ENCODE measurements at regions not wholly inside any gene's neighbourhood (a gene's known extent, or its start where the extent isn't known, plus 50 kb on each side); places are given as distances from the start of the nearest gene placed in this dataset.
"Not testable (repeated sequence)": the region's sequence is repeated elsewhere in the genome, so short reads cannot be mapped to it uniquely, and the experiment has no call there.

- no peak for TF ChIP-seq CTCF (IDR thresholded peaks at IDR 0.05; ENCODE audit: insufficient read depth, low read depth, low read length, missing control alignments)
- DNase-seq (ENCODE audit: low read depth): peak; percentile 53
- no peak overlapping the region for H3K4me3 ChIP-seq (ENCODE audit: low read length)
These were observed 173.6 kb upstream of the MED14 start for GRCh38 chrX:40908857-40909475.

- no peak for TF ChIP-seq CTCF (IDR thresholded peaks at IDR 0.05; ENCODE audit: insufficient read depth, low read depth, low read length, missing control alignments)
- DNase-seq (ENCODE audit: low read depth): no peak
- H3K4me3 ChIP-seq (ENCODE audit: low read length): no peak overlapping the region
These were observed 173.1 kb upstream of the USP9X start for GRCh38 chrX:40912166-40912565.

- no peak overlapping the region for H3K4me3 ChIP-seq (ENCODE audit: low read length)
- DNase-seq (ENCODE audit: low read depth): peak; percentile 80
- TF ChIP-seq CTCF (IDR thresholded peaks at IDR 0.05; ENCODE audit: insufficient read depth, low read depth, low read length, missing control alignments): no peak
These were observed 172.7 kb upstream of the USP9X start for GRCh38 chrX:40912576-40912975.

GRCh38 chrX:40920351-40920750 is 164.9 kb upstream of the USP9X start:
- DNase-seq (ENCODE audit: low read depth): no peak
- H3K4me3 ChIP-seq (ENCODE audit: low read length): no peak overlapping the region
- no peak for TF ChIP-seq CTCF (IDR thresholded peaks at IDR 0.05; ENCODE audit: insufficient read depth, low read depth, low read length, missing control alignments)

- TF ChIP-seq CTCF (IDR thresholded peaks at IDR 0.05; ENCODE audit: insufficient read depth, low read depth, low read length, missing control alignments): peak; percentile 54
- no peak overlapping the region for H3K4me3 ChIP-seq (ENCODE audit: low read length)
- DNase-seq (ENCODE audit: low read depth): peak; percentile 67
These were observed 162.9 kb upstream of the USP9X start for GRCh38 chrX:40922307-40922706.

GRCh38 chrX:40926739-40927427 is 158.4 kb upstream of the USP9X start:
- DNase-seq (ENCODE audit: low read depth): peak; percentile 64
- H3K4me3 ChIP-seq (ENCODE audit: low read length): not testable (repeated sequence)

- DNase-seq (ENCODE audit: low read depth): no peak
- no peak for TF ChIP-seq CTCF (IDR thresholded peaks at IDR 0.05; ENCODE audit: insufficient read depth, low read depth, low read length, missing control alignments)
- H3K4me3 ChIP-seq (ENCODE audit: low read length): no peak overlapping the region
These were observed 157.2 kb upstream of the USP9X start for GRCh38 chrX:40928076-40928475.
